ENCODE measurements at regions not wholly inside any gene's neighbourhood (a gene's known extent, or its start where the extent isn't known, plus 50 kb on each side); places are given as distances from the start of the nearest gene placed in this dataset.

- TF ChIP-seq MLXIP (CRISPR knock-in tag; IDR thresholded peaks at IDR 0.05; ENCODE audit: borderline replicate concordance) (no peak), NR0B2 (CRISPR knock-in tag; IDR thresholded peaks at IDR 0.05) (no peak)
These were observed 342.8 kb downstream of the FAM47B start (continued) for GRCh38 chrX:35285289-35285962.

- CTCF ChIA-PET (ENCODE audit: low intra/inter-chr PET ratio, low total read pairs) = no interaction called here
- H3K79me2 ChIP-seq (ENCODE audit: insufficient read depth, low read length) = no peaks in the 10 kb centered on the region
- no peak overlapping the region for H3K4me2 ChIP-seq (ENCODE audit: low read depth, low read length)
- FAIRE-seq = no peak
- 13% methylated on average over 1 of the region's 1 CpG for WGBS (ENCODE audit: low lambda C conversion rate)
- no peaks in the 10 kb centered on the region; the same call in 1 of the 2 replicates for H3K9me3 ChIP-seq (ENCODE audit: low read length)
- no peaks in the 10 kb centered on the region for H3K27me3 ChIP-seq (ENCODE audit: control insufficient read depth in 1 of 2, insufficient read depth in 2 of 2, low read length in 2 of 2)
- H4K20me1 ChIP-seq (ENCODE audit: insufficient read depth, low read length) = no peaks in the 10 kb centered on the region
- H3K36me3 ChIP-seq (replicated peaks in 1 of 2; ENCODE audit: control insufficient read depth in 1 of 2, insufficient read depth in 2 of 2, low read length in 2 of 2) = no peaks in the 10 kb centered on the region
- ATAC-seq = no peak
- no peaks in the 10 kb centered on the region for H3K4me1 ChIP-seq (ENCODE audit: insufficient read depth, low read length)
- DNase-seq (ENCODE audit: low spot score) = no peak
- POLR2A ChIA-PET = no interaction called here
- intact Hi-C loops (cut with micrococcal nuclease; ENCODE audit: unreplicated experiment) = no loop called here
- BruUV-seq (replicated peaks) = no TSS peak
- H3K27ac ChIP-seq (ENCODE audit: extremely low read length, insufficient read depth, low read length) = no peak overlapping the region
- H3K4me3 ChIP-seq (replicated peaks in 1 of 3; ENCODE audit: insufficient read depth in 1 of 3, low read depth in 2 of 3, low read length in 3 of 3) = no peak overlapping the region
- in situ Hi-C loops (cut with HindIII; ENCODE audit: extremely low pct_ligation_motif_present, low pct_unique_long_range_greater_than_20kb) = no loop called here
- no peak overlapping the region for H2AFZ ChIP-seq (ENCODE audit: low read length)
- H3K9ac ChIP-seq (ENCODE audit: insufficient read depth, low read depth, low read length) = no peak overlapping the region
- TF ChIP-seq ZNF841 (CRISPR knock-in tag; IDR thresholded peaks at IDR 0.05; ENCODE audit: borderline replicate concordance) (no peak), KDM4B (CRISPR knock-in tag; IDR thresholded peaks at IDR 0.05) (no peak), HMG20A (CRISPR knock-in tag; IDR thresholded peaks at IDR 0.05; ENCODE audit: borderline replicate concordance) (no peak), MIER2 (CRISPR knock-in tag; IDR thresholded peaks at IDR 0.05) (no peak), ZNF883 (CRISPR knock-in tag; IDR thresholded peaks at IDR 0.05; ENCODE audit: not compliant biosample characterization) (no peak), ZBTB42 (CRISPR knock-in tag; IDR thresholded peaks at IDR 0.05) (no peak), ETS1 (CRISPR knock-in tag; IDR thresholded peaks at IDR 0.05) (no peak), PLSCR1 (CRISPR knock-in tag; IDR thresholded peaks at IDR 0.05; ENCODE audit: borderline replicate concordance) (no peak), ETV5 (CRISPR knock-in tag; IDR thresholded peaks at IDR 0.05; ENCODE audit: borderline replicate concordance) (no peak), POGZ (CRISPR knock-in tag; IDR thresholded peaks at IDR 0.05) (no peak), HNF4G (IDR thresholded peaks at IDR 0.05; ENCODE audit: borderline replicate concordance, low read depth, low read length) (no peak), HNF4G (CRISPR knock-in tag; IDR thresholded peaks at IDR 0.05; ENCODE audit: borderline replicate concordance, low read depth) (no peak), MYPOP (CRISPR knock-in tag; IDR thresholded peaks at IDR 0.05) (no peak)
These were observed 346.1 kb downstream of the FAM47B start for GRCh38 chrX:35288657-35289056.

Measured in HepG2 (cell line).